Muscle of leg (tissue), 3 donors: ENCODE measurements at regions not wholly inside any gene's neighbourhood (a gene's known extent, or its start where the extent isn't known, plus 50 kb on each side); places are given as distances from the start of the nearest gene placed in this dataset.
"Not testable (repeated sequence)": the region's sequence is repeated elsewhere in the genome, so short reads cannot be mapped to it uniquely, and the experiment has no call there.

ENCODE experiments used
- DNase-seq: peaks from one replicate; pipeline ENCODE4 v3.0.0; 2013
- H3K27ac ChIP-seq: one replicate; pipeline ENCODE4 v1.5.1; 2013; ENCODE audit warnings: mild to moderate bottlenecking, low read length, control low read depth
- H3K27me3 ChIP-seq: one replicate; pipeline ENCODE4 v1.6.1; 2013; ENCODE audit warnings: low read length; ENCODE audit not compliant: control insufficient read depth, insufficient read depth
- H3K36me3 ChIP-seq: one replicate; pipeline ENCODE4 v1.6.1; 2013; ENCODE audit warnings: low read length; ENCODE audit not compliant: control insufficient read depth, insufficient read depth
- H3K4me1 ChIP-seq: one replicate; pipeline ENCODE4 v1.6.1; 2013; ENCODE audit warnings: low read length; ENCODE audit not compliant: control insufficient read depth, insufficient read depth
- H3K4me3 ChIP-seq: one replicate; pipeline ENCODE4 v1.5.1; 2013; ENCODE audit warnings: low read length, control low read depth
- H3K9me3 ChIP-seq: replicated peaks from 2 replicates; pipeline ENCODE4 v1.6.1; 2013; ENCODE audit warnings: low read depth, low read length; ENCODE audit not compliant: control insufficient read depth
- WGBS: methylation state at CpG from one replicate; pipeline ENCODE4 v1.1.5; 2013; ENCODE audit warnings: missing lambda C conversion rate; ENCODE audit not compliant: insufficient coverage; 5-methylcytosine and 5-hydroxymethylcytosine counted together

GRCh38 chr12:124706363-124706762 lies 139.0 kb upstream of the NCOR2 start:
- Histone ChIP-seq H3K36me3 (no peaks in the 10 kb centered on the region), H3K27ac (no peak overlapping the region), H3K4me1 (peaks cover 14% of the 10 kb centered on the region), H3K9me3 (peaks cover 5% of the 10 kb centered on the region), H3K27me3 (no peaks in the 10 kb centered on the region), H3K4me3 (no peak overlapping the region)
- no peak for DNase-seq
- WGBS: 80% methylated on average over 1 of the region's 10 CpGs

GRCh38 chr12:124705545-124706138 lies 138.2 kb upstream of the NCOR2 start:
- Histone ChIP-seq H3K4me3 (no peak overlapping the region), H3K27ac (no peak overlapping the region), H3K36me3 (no peaks in the 10 kb centered on the region), H3K9me3 (peaks cover 5% of the 10 kb centered on the region), H3K4me1 (peaks cover 21% of the 10 kb centered on the region), H3K27me3 (no peaks in the 10 kb centered on the region)
- WGBS: 69% methylated on average over 10 of the region's 11 CpGs
- DNase-seq: no peak

- no peak overlapping the region for H3K27ac ChIP-seq
These were observed 137.2 kb upstream of the NCOR2 start for GRCh38 chr12:124704619-124705018.

GRCh38 chr12:124703856-124704255 lies 136.4 kb upstream of the NCOR2 start:
- DNase-seq: no peak
- H3K27me3 ChIP-seq: no peaks in the 10 kb centered on the region
- no peaks in the 10 kb centered on the region for H3K36me3 ChIP-seq
- H3K4me3 ChIP-seq: no peak overlapping the region
- no peak overlapping the region for H3K27ac ChIP-seq
- H3K4me1 ChIP-seq: peaks cover 22% of the 10 kb centered on the region
- peaks cover 5% of the 10 kb centered on the region for H3K9me3 ChIP-seq
- no CpG with 5 or more reads among the region's 8 CpGs for WGBS

More at GRCh38 chr12:124704619-124705018, 137.2 kb upstream of the NCOR2 start:
- Histone ChIP-seq H3K4me3 (no peak overlapping the region), H3K36me3 (no peaks in the 10 kb centered on the region), H3K4me1 (peaks cover 22% of the 10 kb centered on the region), H3K27me3 (no peaks in the 10 kb centered on the region), H3K9me3 (peaks cover 5% of the 10 kb centered on the region)
- 81% methylated on average over 9 of the region's 13 CpGs for WGBS
- no peak for DNase-seq

- Histone ChIP-seq H3K9me3 (peaks cover 4% of the 10 kb centered on the region), H3K27ac (no peak overlapping the region), H3K4me3 (no peak overlapping the region), H3K27me3 (no peaks in the 10 kb centered on the region), H3K36me3 (no peaks in the 10 kb centered on the region), H3K4me1 (peaks cover 32% of the 10 kb centered on the region)
- no peak for DNase-seq
- no CpG with 5 or more reads among the region's 1 CpG for WGBS
These were observed 135.3 kb upstream of the NCOR2 start for GRCh38 chr12:124702736-124703135.

GRCh38 chr12:124700810-124701592 lies 133.6 kb upstream of the NCOR2 start:
- 9% methylated on average over 13 of the region's 17 CpGs for WGBS
- peaks cover 37% of the 10 kb centered on the region for H3K4me1 ChIP-seq
- no peaks in the 10 kb centered on the region for H3K36me3 ChIP-seq
- no peaks in the 10 kb centered on the region for H3K27me3 ChIP-seq
- peak overlapping the region; percentile 74 for H3K27ac ChIP-seq
- peak; percentile 95 for DNase-seq
- H3K4me3 ChIP-seq: no peak overlapping the region
- H3K9me3 ChIP-seq: no peaks in the 10 kb centered on the region

GRCh38 chr12:124699909-124700308 lies 132.5 kb upstream of the NCOR2 start:
- H3K9me3 ChIP-seq: no peaks in the 10 kb centered on the region
- WGBS: 86% methylated on average over 13 of the region's 14 CpGs

GRCh38 chr12:124698998-124699305 lies 131.5 kb upstream of the NCOR2 start:
- Histone ChIP-seq H3K4me1 (peaks cover 49% of the 10 kb centered on the region), H3K27me3 (no peaks in the 10 kb centered on the region), H3K36me3 (no peaks in the 10 kb centered on the region), H3K4me3 (no peak overlapping the region), H3K9me3 (no peaks in the 10 kb centered on the region), H3K27ac (peak overlapping the region; percentile 76)
- DNase-seq: no peak
- WGBS: no CpG with 5 or more reads among the region's 6 CpGs

More at GRCh38 chr12:124699909-124700308, 132.5 kb upstream of the NCOR2 start:
- Histone ChIP-seq H3K27ac (no peak overlapping the region), H3K27me3 (no peaks in the 10 kb centered on the region), H3K36me3 (no peaks in the 10 kb centered on the region), H3K4me1 (peaks cover 41% of the 10 kb centered on the region), H3K4me3 (no peak overlapping the region)
- no peak for DNase-seq

GRCh38 chr12:124698211-124698997 lies 131.0 kb upstream of the NCOR2 start:
- DNase-seq: peak; percentile 83
- Histone ChIP-seq H3K4me1 (peaks cover 49% of the 10 kb centered on the region), H3K27ac (peak overlapping the region; percentile 76), H3K36me3 (no peaks in the 10 kb centered on the region), H3K4me3 (no peak overlapping the region), H3K9me3 (no peaks in the 10 kb centered on the region), H3K27me3 (no peaks in the 10 kb centered on the region)
- WGBS: 47% methylated on average over 6 of the region's 15 CpGs

- not testable (repeated sequence) for H3K4me3 ChIP-seq, H3K36me3 ChIP-seq, DNase-seq, H3K9me3 ChIP-seq, H3K27me3 ChIP-seq, H3K27ac ChIP-seq
- peaks cover 49% of the 10 kb centered on the region for H3K4me1 ChIP-seq
- 85% methylated on average over 3 of the region's 11 CpGs for WGBS
These were observed 130.3 kb upstream of the NCOR2 start for GRCh38 chr12:124697722-124698121.
